GM12878 (cell line): ENCODE measurements at regions not wholly inside any gene's neighbourhood (a gene's known extent, or its start where the extent isn't known, plus 50 kb on each side); places are given as distances from the start of the nearest gene placed in this dataset.

Experiments used
- ATAC-seq: fragments of 200-7000 bp; cut with Tn5 transposase; 3 replicates; pipeline ENCODE4 v1.9.1; 2020; ENCODE audit warnings: mild to moderate bottlenecking, moderate library complexity
- BruUV-seq: library from RNA; stranded (reverse); fragments of 400-500 nt; replicated peaks from 2 replicates; lab custom pipeline; 2021; lab: Mats Ljungman, UMichigan
- CTCF ChIA-PET: fragments of 300-600 bp; sonication (Branson Sonifier 250); formaldehyde crosslinking; extraction: SDS; loops from one replicate; lab custom pipeline; 2021; ENCODE audit warnings: inconsistent platforms; lab: Yijun Ruan, JAX
- POLR2A ChIA-PET: fragments of 350-600 bp; formaldehyde crosslinking; extraction: SDS; loops from one replicate; lab custom pipeline; 2021; ENCODE audit warnings: inconsistent platforms; lab: Charles Lee
- RAD21 ChIA-PET: fragments of 300-600 bp; sonication (Branson Sonifier 250); formaldehyde crosslinking; loops from one replicate; lab custom pipeline; 2023; ENCODE audit warnings: antibody characterized with exemption; ENCODE audit not compliant: unreplicated experiment; lab: Charles Lee
- SMC1A ChIA-PET: fragments of 300-600 bp; sonication (Branson Sonifier 250); formaldehyde crosslinking; loops from one replicate; lab custom pipeline; 2023; ENCODE audit not compliant: unreplicated experiment, uncharacterized antibody; lab: Charles Lee
- DNase-seq: peaks from one replicate; pipeline ENCODE4 v3.0.0-alpha.2; 2011; ENCODE audit warnings: low read depth, low spot score
- FAIRE-seq: peaks from 3 replicates; lab custom pipeline; 2011; peaks lifted over from hg19 to GRCh38; lab: Jason Lieb, UNC
- H2AFZ ChIP-seq: 2 replicates; pipeline ENCODE4 v1.6.0; 2011; ENCODE audit warnings: low read depth, low read length, control low read depth; ENCODE audit not compliant: control insufficient read depth
- H3K27ac ChIP-seq: 2 replicates; pipeline ENCODE4 v1.5.1; 2011; ENCODE audit warnings: control low read depth; ENCODE audit not compliant: control insufficient read depth, insufficient read depth
- H3K27me3 ChIP-seq, 2 experiments: replicated peaks in 1 of 2; 2 replicates each; pipeline versions ENCODE4 v1.6.0 to v1.6.1; 2011; ENCODE audit warnings: low read length in 1 of 2; ENCODE audit not compliant: control insufficient read depth in 2 of 2, insufficient read depth in 2 of 2
- H3K36me3 ChIP-seq, 2 experiments: 2 replicates each; pipeline ENCODE4 v1.5.1; 2011; ENCODE audit warnings: low read length in 1 of 2; ENCODE audit not compliant: control insufficient read depth in 2 of 2, insufficient read depth in 2 of 2
- H3K4me1 ChIP-seq: 2 replicates; pipeline ENCODE4 v1.6.1; 2011; ENCODE audit warnings: mild to moderate bottlenecking, low read length, moderate library complexity, mixed read lengths; ENCODE audit not compliant: control insufficient read depth, insufficient read depth
- H3K4me2 ChIP-seq: 2 replicates; pipeline ENCODE4 v1.6.0; 2011; ENCODE audit warnings: control low read depth; ENCODE audit not compliant: control insufficient read depth, insufficient read depth
- H3K4me3 ChIP-seq: fragments of 200-600 bp; sonication (generic); 2 replicates; pipeline ENCODE4 v1.5.1; 2016
- H3K79me2 ChIP-seq: 2 replicates; pipeline ENCODE4 v1.6.0; 2011; ENCODE audit warnings: low read length; ENCODE audit not compliant: control insufficient read depth, insufficient read depth
- H3K9ac ChIP-seq: 2 replicates; pipeline ENCODE4 v1.8.0; 2011; ENCODE audit warnings: low read length, control low read depth, mixed read lengths; ENCODE audit not compliant: control insufficient read depth, insufficient read depth
- H3K9me3 ChIP-seq: replicated peaks from 3 replicates; pipeline ENCODE4 v1.5.1; 2011; ENCODE audit warnings: mild to moderate bottlenecking, low read length; ENCODE audit not compliant: control insufficient read depth, insufficient read depth
- H4K20me1 ChIP-seq: 2 replicates; pipeline ENCODE4 v1.6.0; 2011; ENCODE audit not compliant: control insufficient read depth, insufficient read depth
- BACH1 ChIP-seq: fragments of 450-650 bp; IDR thresholded peaks from 2 replicates; pipeline ENCODE4 v1.6.1; 2017; ENCODE audit warnings: mild to moderate bottlenecking, borderline replicate concordance
- BHLHE40 ChIP-seq, 2 experiments: fragments of 450-650 bp in 1 of 2; IDR thresholded peaks; 2 replicates each; pipeline ENCODE4 v1.6.1; 2011 to 2017; ENCODE audit warnings: low read depth in 2 of 2, borderline replicate concordance in 1 of 2, improper control_type of control experiment in 1 of 2, low read length in 1 of 2, mild to moderate bottlenecking in 1 of 2
- HDGF ChIP-seq: fragments of 450-650 bp; IDR thresholded peaks from 2 replicates; pipeline ENCODE4 v1.6.1; 2016; ENCODE audit warnings: antibody characterized with exemption
- KAT2A ChIP-seq: conservative IDR thresholded peaks from 2 replicates; pipeline ENCODE4 v1.6.1; 2011; ENCODE audit warnings: low read depth, low read length; ENCODE audit not compliant: control insufficient read depth
- POLR2A ChIP-seq: IDR thresholded peaks from 2 replicates; pipeline ENCODE4 v1.6.1; 2011; ENCODE audit warnings: low read depth, mild to moderate bottlenecking, low read length
- SIN3A ChIP-seq: IDR thresholded peaks from 2 replicates; pipeline ENCODE4 v1.6.1; 2012; ENCODE audit warnings: low read depth, low read length, improper control_type of control experiment
- TARDBP ChIP-seq: IDR thresholded peaks from 2 replicates; pipeline ENCODE4 v1.6.1; 2016; ENCODE audit warnings: borderline replicate concordance
- WRNIP1 ChIP-seq: IDR thresholded peaks from 2 replicates; pipeline ENCODE4 v1.6.1; 2011; ENCODE audit warnings: low read depth, low read length, improper control_type of control experiment, borderline replicate concordance
- ZNF622 ChIP-seq: fragments of 450-650 bp; IDR thresholded peaks from 2 replicates; pipeline ENCODE4 v1.6.1; 2017; ENCODE audit warnings: mild to moderate bottlenecking, inconsistent platforms
- WGBS: methylation state at CpG from one replicate; pipeline ENCODE4 v1.1.6; 2016; ENCODE audit warnings: low lambda C conversion rate; ENCODE audit not compliant: insufficient replicate concordance, insufficient coverage; ENCODE audit errors: missing lambda C conversion rate; 5-methylcytosine and 5-hydroxymethylcytosine counted together
- in situ Hi-C: fragments of 300-500 bp; cut with MboI; formaldehyde crosslinking; loops from 9 replicates; pipeline ENCODE4 v1.14.3; 2018; ENCODE audit warnings: mixed read lengths
- intact Hi-C: fragments of 100-400 bp; cut with micrococcal nuclease; formaldehyde crosslinking; loops from one replicate; pipeline ENCODE4 v1.14.2; 2022; ENCODE audit not compliant: unreplicated experiment
- TF ChIP-seq, protein P1 (sequence below): fragments of 450-650 bp; IDR thresholded peaks from 2 replicates; pipeline ENCODE4 v1.6.1; 2017; ENCODE audit warnings: mild to moderate bottlenecking
- TF ChIP-seq, protein P2 (sequence below): IDR thresholded peaks from 2 replicates; pipeline ENCODE4 v1.6.1; 2011; ENCODE audit warnings: borderline replicate concordance, low read depth, mild to moderate bottlenecking, moderate library complexity, low read length; ENCODE audit not compliant: insufficient read depth, poor library complexity, severe bottlenecking
- TF ChIP-seq, protein P3 (sequence below): IDR thresholded peaks from 2 replicates; pipeline ENCODE4 v1.6.1; 2012; ENCODE audit warnings: low read length, inconsistent platforms
- TF ChIP-seq, protein P4 (sequence below), 3 experiments: IDR thresholded peaks in 2 of 3; conservative IDR thresholded peaks in 1 of 3; 2 replicates each; pipeline ENCODE4 v1.5.1; 2011; ENCODE audit warnings: low read depth in 3 of 3, low read length in 3 of 3, mild to moderate bottlenecking in 3 of 3, control low read depth in 2 of 3, moderate library complexity in 2 of 3, inconsistent platforms in 1 of 3, mixed read lengths in 1 of 3; ENCODE audit not compliant: control insufficient read depth in 2 of 3, insufficient read depth in 1 of 3; ENCODE audit errors: extremely low read depth in 1 of 3

DNA sequence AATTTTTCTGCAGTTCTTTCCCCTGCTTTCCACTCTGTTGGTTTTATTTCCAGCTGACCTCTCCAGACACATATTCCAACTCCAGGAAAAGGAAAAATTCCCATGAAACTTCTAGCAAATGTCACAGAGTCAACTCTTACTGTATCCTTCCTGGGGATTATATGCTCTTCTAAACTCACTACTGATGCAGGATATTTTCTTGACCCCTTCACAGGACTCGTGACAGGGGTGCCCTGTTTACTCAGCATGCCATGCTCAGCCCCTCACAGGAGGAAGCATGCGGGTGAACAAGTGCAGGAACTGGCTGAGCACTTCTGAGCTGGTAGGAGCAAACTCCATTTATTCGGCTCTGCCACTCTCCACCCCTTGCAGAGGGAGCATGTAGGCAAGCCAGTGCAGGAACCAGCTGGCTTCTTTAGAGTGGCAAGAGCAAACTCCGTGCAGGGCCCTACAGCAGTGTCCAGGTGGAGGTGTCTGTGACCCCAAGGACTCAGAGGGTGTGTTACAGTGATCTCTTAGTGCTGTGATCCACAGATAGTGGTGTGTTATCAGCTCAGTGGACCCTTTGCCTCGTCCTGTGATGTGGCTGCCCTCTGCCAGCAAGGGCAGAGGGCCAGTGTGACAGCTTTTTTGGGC, 413.6 kb upstream of the GRM7 start:
- Histone ChIP-seq H3K27ac (no peak overlapping the region), H3K4me1 (no peaks in the 10 kb centered on the region; the same call in 1 of the 2 replicates), H3K79me2 (no peaks in the 10 kb centered on the region), H4K20me1 (no peaks in the 10 kb centered on the region), H3K4me2 (no peak overlapping the region), H3K9ac (no peak overlapping the region), H3K27me3 (no peaks in the 10 kb centered on the region), H2AFZ (no peak overlapping the region), H3K4me3 (no peak overlapping the region), H3K9me3 (no peaks in the 10 kb centered on the region), H3K36me3 (no peaks in the 10 kb centered on the region)
- DNase-seq, result no peak
- no peak for FAIRE-seq
- WGBS, result 22% methylated on average over 5 of the region's 5 CpGs
- POLR2A ChIA-PET, result no interaction called here
- SMC1A ChIA-PET, result interaction anchor here (1.4 kb wide), 2 partner anchors 22 to 174 kb away, joined by 4 read pairs; no protein-coding TSS in a partner anchor
- TF ChIP-seq TARDBP, result no peak
- TF ChIP-seq, protein P1, sequence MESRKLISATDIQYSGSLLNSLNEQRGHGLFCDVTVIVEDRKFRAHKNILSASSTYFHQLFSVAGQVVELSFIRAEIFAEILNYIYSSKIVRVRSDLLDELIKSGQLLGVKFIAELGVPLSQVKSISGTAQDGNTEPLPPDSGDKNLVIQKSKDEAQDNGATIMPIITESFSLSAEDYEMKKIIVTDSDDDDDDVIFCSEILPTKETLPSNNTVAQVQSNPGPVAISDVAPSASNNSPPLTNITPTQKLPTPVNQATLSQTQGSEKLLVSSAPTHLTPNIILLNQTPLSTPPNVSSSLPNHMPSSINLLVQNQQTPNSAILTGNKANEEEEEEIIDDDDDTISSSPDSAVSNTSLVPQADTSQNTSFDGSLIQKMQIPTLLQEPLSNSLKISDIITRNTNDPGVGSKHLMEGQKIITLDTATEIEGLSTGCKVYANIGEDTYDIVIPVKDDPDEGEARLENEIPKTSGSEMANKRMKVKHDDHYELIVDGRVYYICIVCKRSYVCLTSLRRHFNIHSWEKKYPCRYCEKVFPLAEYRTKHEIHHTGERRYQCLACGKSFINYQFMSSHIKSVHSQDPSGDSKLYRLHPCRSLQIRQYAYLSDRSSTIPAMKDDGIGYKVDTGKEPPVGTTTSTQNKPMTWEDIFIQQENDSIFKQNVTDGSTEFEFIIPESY, result no peak
- no peak for TF ChIP-seq SIN3A
- TF ChIP-seq, protein P2, sequence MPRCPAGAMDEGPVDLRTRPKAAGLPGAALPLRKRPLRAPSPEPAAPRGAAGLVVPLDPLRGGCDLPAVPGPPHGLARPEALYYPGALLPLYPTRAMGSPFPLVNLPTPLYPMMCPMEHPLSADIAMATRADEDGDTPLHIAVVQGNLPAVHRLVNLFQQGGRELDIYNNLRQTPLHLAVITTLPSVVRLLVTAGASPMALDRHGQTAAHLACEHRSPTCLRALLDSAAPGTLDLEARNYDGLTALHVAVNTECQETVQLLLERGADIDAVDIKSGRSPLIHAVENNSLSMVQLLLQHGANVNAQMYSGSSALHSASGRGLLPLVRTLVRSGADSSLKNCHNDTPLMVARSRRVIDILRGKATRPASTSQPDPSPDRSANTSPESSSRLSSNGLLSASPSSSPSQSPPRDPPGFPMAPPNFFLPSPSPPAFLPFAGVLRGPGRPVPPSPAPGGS, result no peak
- no peak for TF ChIP-seq ZNF622
- TF ChIP-seq, protein P3, sequence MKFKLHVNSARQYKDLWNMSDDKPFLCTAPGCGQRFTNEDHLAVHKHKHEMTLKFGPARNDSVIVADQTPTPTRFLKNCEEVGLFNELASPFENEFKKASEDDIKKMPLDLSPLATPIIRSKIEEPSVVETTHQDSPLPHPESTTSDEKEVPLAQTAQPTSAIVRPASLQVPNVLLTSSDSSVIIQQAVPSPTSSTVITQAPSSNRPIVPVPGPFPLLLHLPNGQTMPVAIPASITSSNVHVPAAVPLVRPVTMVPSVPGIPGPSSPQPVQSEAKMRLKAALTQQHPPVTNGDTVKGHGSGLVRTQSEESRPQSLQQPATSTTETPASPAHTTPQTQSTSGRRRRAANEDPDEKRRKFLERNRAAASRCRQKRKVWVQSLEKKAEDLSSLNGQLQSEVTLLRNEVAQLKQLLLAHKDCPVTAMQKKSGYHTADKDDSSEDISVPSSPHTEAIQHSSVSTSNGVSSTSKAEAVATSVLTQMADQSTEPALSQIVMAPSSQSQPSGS, result no peak
- no peak for TF ChIP-seq HDGF
- no peak for TF ChIP-seq KAT2A
- TF ChIP-seq BACH1, result no peak
- TF ChIP-seq, protein P4, sequence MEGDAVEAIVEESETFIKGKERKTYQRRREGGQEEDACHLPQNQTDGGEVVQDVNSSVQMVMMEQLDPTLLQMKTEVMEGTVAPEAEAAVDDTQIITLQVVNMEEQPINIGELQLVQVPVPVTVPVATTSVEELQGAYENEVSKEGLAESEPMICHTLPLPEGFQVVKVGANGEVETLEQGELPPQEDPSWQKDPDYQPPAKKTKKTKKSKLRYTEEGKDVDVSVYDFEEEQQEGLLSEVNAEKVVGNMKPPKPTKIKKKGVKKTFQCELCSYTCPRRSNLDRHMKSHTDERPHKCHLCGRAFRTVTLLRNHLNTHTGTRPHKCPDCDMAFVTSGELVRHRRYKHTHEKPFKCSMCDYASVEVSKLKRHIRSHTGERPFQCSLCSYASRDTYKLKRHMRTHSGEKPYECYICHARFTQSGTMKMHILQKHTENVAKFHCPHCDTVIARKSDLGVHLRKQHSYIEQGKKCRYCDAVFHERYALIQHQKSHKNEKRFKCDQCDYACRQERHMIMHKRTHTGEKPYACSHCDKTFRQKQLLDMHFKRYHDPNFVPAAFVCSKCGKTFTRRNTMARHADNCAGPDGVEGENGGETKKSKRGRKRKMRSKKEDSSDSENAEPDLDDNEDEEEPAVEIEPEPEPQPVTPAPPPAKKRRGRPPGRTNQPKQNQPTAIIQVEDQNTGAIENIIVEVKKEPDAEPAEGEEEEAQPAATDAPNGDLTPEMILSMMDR (IDR thresholded peaks at IDR 0.05 in 2 of 3, conservative IDR thresholded peaks at IDR 0.05 in 1 of 3; ENCODE audit: control insufficient read depth in 2 of 3, extremely low read depth in 1 of 3, insufficient read depth in 1 of 3, low read depth in 3 of 3, low read length in 3 of 3), result no peak
- TF ChIP-seq POLR2A, result no peak
- no peak for TF ChIP-seq BHLHE40 (IDR thresholded peaks at IDR 0.05; ENCODE audit: borderline replicate concordance in 1 of 2, low read depth in 2 of 2, low read length in 1 of 2)
- TF ChIP-seq WRNIP1, result no peak
- ATAC-seq, result peak; percentile 52
- RAD21 ChIA-PET, result no interaction called here
- BruUV-seq, result no TSS peak
- CTCF ChIA-PET, result interaction anchor here (1.3 kb wide), 1 partner anchor 11 kb away, joined by 5 read pairs; no protein-coding TSS in a partner anchor
- intact Hi-C loops (no loop called here), in situ Hi-C loops (no loop called here)
